ENCODE measurements at regions not wholly inside any gene's neighbourhood (a gene's known extent, or its start where the extent isn't known, plus 50 kb on each side); places are given as distances from the start of the nearest gene placed in this dataset.

- TF ChIP-seq CTCF (IDR thresholded peaks at IDR 0.05; ENCODE audit: low read depth, low read length, poor library complexity, severe bottlenecking): no peak
- TF ChIP-seq EZH2phosphoT487 (IDR thresholded peaks at IDR 0.05; ENCODE audit: borderline replicate concordance, low read length): no peak
Observed at GRCh38 chr11:96484361-96484760, 94.5 kb downstream of the JRKL start.
